ENCODE measurements at regions not wholly inside any gene's neighbourhood (a gene's known extent, or its start where the extent isn't known, plus 50 kb on each side); places are given as distances from the start of the nearest gene placed in this dataset.
A peak's percentile ranks its signal among the peaks of the same experiment; 100 is the strongest.

GRCh38 chr2:48250943-48251342 lies 63.5 kb upstream of the FOXN2 start:
- no peak overlapping the region for H3K4me3 ChIP-seq (replicated peaks; ENCODE audit: low read depth, low read length)
- TF ChIP-seq CTCF (IDR thresholded peaks at IDR 0.05; ENCODE audit: low read length, missing control alignments) = no peak
- peak; percentile 72 for DNase-seq (ENCODE audit: low read depth)

GRCh38 chr2:48251437-48252148 lies 62.9 kb upstream of the FOXN2 start:
- no peak for DNase-seq (ENCODE audit: low read depth)
- no peak overlapping the region for H3K4me3 ChIP-seq (replicated peaks; ENCODE audit: low read depth, low read length)
- no peak for TF ChIP-seq CTCF (IDR thresholded peaks at IDR 0.05; ENCODE audit: low read length, missing control alignments)

GRCh38 chr2:48253301-48253700 lies 61.2 kb upstream of the FOXN2 start:
- H3K4me3 ChIP-seq (replicated peaks; ENCODE audit: low read depth, low read length) = no peak overlapping the region
- TF ChIP-seq CTCF (IDR thresholded peaks at IDR 0.05; ENCODE audit: low read length, missing control alignments) = no peak
- DNase-seq (ENCODE audit: low read depth) = no peak

GRCh38 chr2:48254839-48255238 lies 59.6 kb upstream of the FOXN2 start:
- no peak for TF ChIP-seq CTCF (IDR thresholded peaks at IDR 0.05; ENCODE audit: low read length, missing control alignments)
- H3K4me3 ChIP-seq (replicated peaks; ENCODE audit: low read depth, low read length) = no peak overlapping the region
- no peak for DNase-seq (ENCODE audit: low read depth)

GRCh38 chr2:48257456-48257855 lies 57.0 kb upstream of the FOXN2 start:
- no peak overlapping the region for H3K4me3 ChIP-seq (replicated peaks; ENCODE audit: low read depth, low read length)
- no peak for TF ChIP-seq CTCF (IDR thresholded peaks at IDR 0.05; ENCODE audit: low read length, missing control alignments)
- DNase-seq (ENCODE audit: low read depth) = no peak

- H3K4me3 ChIP-seq (replicated peaks; ENCODE audit: low read depth, low read length) = no peak overlapping the region
- DNase-seq (ENCODE audit: low read depth) = no peak
- no peak for TF ChIP-seq CTCF (IDR thresholded peaks at IDR 0.05; ENCODE audit: low read length, missing control alignments)
Measured at GRCh38 chr2:48258481-48259149, 55.9 kb upstream of the FOXN2 start.

GRCh38 chr2:48259811-48260210 lies 54.7 kb upstream of the FOXN2 start:
- no peak for TF ChIP-seq CTCF (IDR thresholded peaks at IDR 0.05; ENCODE audit: low read length, missing control alignments)
- H3K4me3 ChIP-seq (replicated peaks; ENCODE audit: low read depth, low read length) = no peak overlapping the region
- DNase-seq (ENCODE audit: low read depth) = no peak

Measured in fibroblast of pulmonary artery (primary cell).